Sigmoid colon (tissue), 6 donors: ENCODE measurements at regions not wholly inside any gene's neighbourhood (a gene's known extent, or its start where the extent isn't known, plus 50 kb on each side); places are given as distances from the start of the nearest gene placed in this dataset.

Source experiments
- DNase-seq: peaks from one replicate; pipeline ENCODE4 v3.0.0-alpha.2; 2019
- H3K27ac ChIP-seq, 4 donors: fragments of 200-600 bp; sonication (generic); one replicate each; pipeline ENCODE4 v1.5.1; 2016 to 2019; ENCODE audit warnings: mild to moderate bottlenecking in 1 of 4
- H3K27me3 ChIP-seq, 3 donors: fragments of 200-600 bp; sonication (generic); one replicate each; pipeline ENCODE4 v1.5.1; 2019; ENCODE audit warnings: mild to moderate bottlenecking in 1 of 3
- H3K36me3 ChIP-seq, 4 donors: fragments of 200-600 bp; sonication (generic); one replicate each; pipeline ENCODE4 v1.5.1; 2016 to 2019
- H3K4me1 ChIP-seq, 4 donors: fragments of 200-600 bp; sonication (generic); one replicate each; pipeline ENCODE4 v1.5.1; 2017 to 2019
- H3K4me3 ChIP-seq, 4 donors: fragments of 200-600 bp; sonication (generic); one replicate each; pipeline ENCODE4 v1.5.1; 2017 to 2019; ENCODE audit warnings: mild to moderate bottlenecking in 2 of 4, moderate library complexity in 1 of 4
- H3K9me3 ChIP-seq, 4 donors: fragments of 200-600 bp in 3 of 4; sonication (generic) in 3 of 4; one replicate each; pipeline versions ENCODE4 v1.5.1 to v1.6.1; 2013 to 2019
- EP300 ChIP-seq, 4 donors: sonication (generic); formaldehyde crosslinking; IDR thresholded peaks; one replicate each; pipeline ENCODE4 v1.6.1; 2017; ENCODE audit warnings: antibody characterized with exemption in 4 of 4
- POLR2A ChIP-seq, 2 donors: fragments of 450-650 bp; IDR thresholded peaks; one replicate each; pipeline ENCODE4 v1.6.1; 2016; ENCODE audit warnings: antibody characterized with exemption in 2 of 2, mild to moderate bottlenecking in 2 of 2, moderate library complexity in 2 of 2
- POLR2AphosphoS5 ChIP-seq, 4 donors: sonication (generic); formaldehyde crosslinking; IDR thresholded peaks; one replicate each; pipeline ENCODE4 v1.6.1; 2017; ENCODE audit warnings: antibody characterized with exemption in 4 of 4
- WGBS, 2 donors: extraction: QIAGEN DNeasy Blood & Tissue Kit; methylation state at CpG; one replicate each; pipeline ENCODE4 v1.1.7; 2013; 5-methylcytosine and 5-hydroxymethylcytosine counted together
- intact Hi-C: fragments of 100-400 bp; cut with DNase I; formaldehyde crosslinking; loops from one replicate; pipeline ENCODE4 v1.15.1; 2023
- TF ChIP-seq, protein P1 (sequence below), 4 experiments: fragments of 450-650 bp in 3 of 4; fragments of 200-600 bp in 1 of 4; IDR thresholded peaks; one replicate each; pipeline ENCODE4 v1.5.1; 2016 to 2019; ENCODE audit warnings: antibody characterized with exemption in 4 of 4, mild to moderate bottlenecking in 3 of 4, moderate library complexity in 2 of 4
- donor health status: healthy with polysubstance abuse.
- donor health status: healthy.

DNA sequence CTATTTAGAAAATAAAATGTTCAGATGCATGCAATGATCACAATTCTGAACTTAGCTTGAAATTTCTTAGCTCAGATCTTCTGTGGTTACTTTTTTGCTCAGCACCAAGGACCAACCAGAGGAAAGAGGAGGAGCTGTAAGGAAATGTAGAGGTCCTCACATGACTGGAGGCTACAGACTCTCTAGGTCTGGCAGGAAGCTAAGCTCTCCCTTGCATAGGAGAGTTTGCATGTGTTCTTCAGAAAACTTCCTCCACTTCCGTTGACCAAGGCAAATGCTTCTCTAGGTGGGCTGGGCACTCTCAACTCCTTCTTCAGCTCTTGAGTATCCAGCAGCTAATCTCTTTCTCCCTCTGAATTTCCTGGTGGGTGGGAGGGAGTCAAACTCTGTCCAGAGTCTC, 119.6 kb downstream of the BTC start:
- no peaks in the 10 kb centered on the region for H3K27me3 ChIP-seq
- DNase-seq, result no peak
- TF ChIP-seq, protein P1, sequence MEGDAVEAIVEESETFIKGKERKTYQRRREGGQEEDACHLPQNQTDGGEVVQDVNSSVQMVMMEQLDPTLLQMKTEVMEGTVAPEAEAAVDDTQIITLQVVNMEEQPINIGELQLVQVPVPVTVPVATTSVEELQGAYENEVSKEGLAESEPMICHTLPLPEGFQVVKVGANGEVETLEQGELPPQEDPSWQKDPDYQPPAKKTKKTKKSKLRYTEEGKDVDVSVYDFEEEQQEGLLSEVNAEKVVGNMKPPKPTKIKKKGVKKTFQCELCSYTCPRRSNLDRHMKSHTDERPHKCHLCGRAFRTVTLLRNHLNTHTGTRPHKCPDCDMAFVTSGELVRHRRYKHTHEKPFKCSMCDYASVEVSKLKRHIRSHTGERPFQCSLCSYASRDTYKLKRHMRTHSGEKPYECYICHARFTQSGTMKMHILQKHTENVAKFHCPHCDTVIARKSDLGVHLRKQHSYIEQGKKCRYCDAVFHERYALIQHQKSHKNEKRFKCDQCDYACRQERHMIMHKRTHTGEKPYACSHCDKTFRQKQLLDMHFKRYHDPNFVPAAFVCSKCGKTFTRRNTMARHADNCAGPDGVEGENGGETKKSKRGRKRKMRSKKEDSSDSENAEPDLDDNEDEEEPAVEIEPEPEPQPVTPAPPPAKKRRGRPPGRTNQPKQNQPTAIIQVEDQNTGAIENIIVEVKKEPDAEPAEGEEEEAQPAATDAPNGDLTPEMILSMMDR (IDR thresholded peaks at IDR 0.05), result no peak
- H3K4me1 ChIP-seq, result peaks cover 0 to 9% (median 3%) of the 10 kb centered on the region in 4 donors
- H3K27ac ChIP-seq, result no peak overlapping the region
- no peak overlapping the region for H3K4me3 ChIP-seq
- 59 to 67% methylated on average over 1 of the region's 1 CpG for WGBS, 2 donors
- no peaks in the 10 kb centered on the region for H3K9me3 ChIP-seq
- intact Hi-C loops, result loop anchor here (1.0 to 10.0 kb wide), 3 partner anchors 118 to 480 kb away; partner anchors contain the start of gene BTC
- no peaks in the 10 kb centered on the region for H3K36me3 ChIP-seq

DNA sequence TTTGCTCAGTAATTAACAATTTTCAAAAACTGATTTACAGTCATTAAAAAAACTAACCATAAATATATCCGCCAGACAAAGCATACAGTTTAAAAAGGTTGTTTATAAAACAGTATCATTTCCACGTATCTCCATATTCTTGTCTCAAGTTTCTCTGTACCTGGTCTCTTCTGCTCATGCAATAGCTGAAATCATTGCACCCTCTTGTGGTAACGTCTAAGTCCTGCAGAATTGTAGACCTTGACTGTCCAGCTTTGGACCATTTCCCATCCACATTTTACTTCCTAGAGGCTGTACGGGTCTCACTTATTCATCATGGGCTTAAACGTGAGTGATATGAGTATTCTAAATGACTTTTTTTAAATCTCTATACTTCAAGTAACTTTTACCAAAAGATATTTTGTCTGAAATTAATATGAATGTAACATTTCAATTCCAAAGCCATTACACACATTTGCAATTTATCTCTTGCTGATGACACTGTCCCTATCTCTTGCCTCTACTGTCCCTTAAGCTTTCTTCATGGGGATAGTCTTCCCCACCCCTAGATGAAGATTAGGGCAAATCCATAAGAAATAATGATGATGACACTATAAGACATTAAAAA, 118.5 kb downstream of the BTC start:
- no peak for DNase-seq
- H3K27ac ChIP-seq, result no peak overlapping the region
- TF ChIP-seq, protein P1 (IDR thresholded peaks at IDR 0.05), result peak; percentile 50 to 69 (median 62)
- no peak for TF ChIP-seq EP300 (IDR thresholded peaks at IDR 0.05)
- H3K27me3 ChIP-seq, result no peaks in the 10 kb centered on the region
- 5 to 23% methylated on average over 5 of the region's 5 CpGs for WGBS, 2 donors
- no peaks in the 10 kb centered on the region for H3K9me3 ChIP-seq
- no peak overlapping the region for H3K4me3 ChIP-seq
- no peaks in the 10 kb centered on the region for H3K36me3 ChIP-seq
- H3K4me1 ChIP-seq, result peaks cover 0 to 9% (median 3%) of the 10 kb centered on the region in 4 donors
- intact Hi-C loops, result loop anchor here (1.0 to 10.0 kb wide), 3 partner anchors 117 to 481 kb away; partner anchors contain the start of gene BTC

DNA sequence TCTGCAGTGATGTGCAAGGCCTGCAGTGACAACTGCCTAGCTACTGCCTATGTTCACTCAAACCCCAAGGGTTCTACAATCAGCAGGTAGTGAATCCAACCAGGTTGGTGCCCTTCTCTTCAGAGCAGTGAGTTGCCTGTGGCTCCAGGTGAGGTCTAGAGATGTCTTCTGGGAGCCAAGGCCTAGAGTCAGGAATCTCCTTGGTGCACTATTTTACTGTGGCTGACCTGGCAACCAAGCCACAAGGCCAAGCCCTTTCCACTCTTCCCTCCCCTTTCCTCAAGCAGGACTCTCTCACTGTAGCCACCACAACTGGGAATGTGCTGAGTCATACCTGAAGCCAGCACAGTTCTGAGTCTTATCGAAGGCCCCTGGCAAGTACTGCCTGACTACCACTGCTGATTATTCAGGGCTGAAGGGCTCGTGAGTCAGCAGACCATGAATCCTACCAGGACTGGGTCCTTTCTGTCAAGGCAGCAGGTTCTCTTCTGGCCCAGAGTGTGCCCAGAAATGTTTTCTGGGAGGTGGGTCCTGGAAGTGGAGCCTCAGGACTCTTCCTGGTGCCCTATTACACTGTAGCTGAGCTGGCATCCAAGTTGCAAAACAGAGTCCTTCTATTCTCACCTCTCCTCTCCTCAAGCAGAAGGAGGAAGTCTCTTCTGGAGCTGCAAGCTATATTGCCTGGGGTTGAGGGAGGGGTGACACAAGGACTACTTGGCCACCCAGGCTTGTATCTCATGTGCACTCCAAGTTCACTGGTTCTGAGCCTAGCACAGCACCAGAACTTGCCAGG, 111.6 kb downstream of the BTC start:
- DNase-seq, result no peak
- H3K4me3 ChIP-seq, result no peak overlapping the region
- no peaks in the 10 kb centered on the region for H3K36me3 ChIP-seq
- TF ChIP-seq, protein P1 (IDR thresholded peaks at IDR 0.05), result no peak
- TF ChIP-seq POLR2A (IDR thresholded peaks at IDR 0.05), result no peak
- no peak for TF ChIP-seq EP300 (IDR thresholded peaks at IDR 0.05)
- no peak for TF ChIP-seq POLR2AphosphoS5 (IDR thresholded peaks at IDR 0.05)
- H3K4me1 ChIP-seq, result peaks cover 0 to 12% (median 3%) of the 10 kb centered on the region in 4 donors
- H3K27me3 ChIP-seq, result no peaks in the 10 kb centered on the region
- H3K27ac ChIP-seq, result no peak overlapping the region
- 65 to 66% methylated on average over 2 of the region's 2 CpGs for WGBS, 2 donors
- no peaks in the 10 kb centered on the region for H3K9me3 ChIP-seq
- intact Hi-C loops, result no loop called here

DNA sequence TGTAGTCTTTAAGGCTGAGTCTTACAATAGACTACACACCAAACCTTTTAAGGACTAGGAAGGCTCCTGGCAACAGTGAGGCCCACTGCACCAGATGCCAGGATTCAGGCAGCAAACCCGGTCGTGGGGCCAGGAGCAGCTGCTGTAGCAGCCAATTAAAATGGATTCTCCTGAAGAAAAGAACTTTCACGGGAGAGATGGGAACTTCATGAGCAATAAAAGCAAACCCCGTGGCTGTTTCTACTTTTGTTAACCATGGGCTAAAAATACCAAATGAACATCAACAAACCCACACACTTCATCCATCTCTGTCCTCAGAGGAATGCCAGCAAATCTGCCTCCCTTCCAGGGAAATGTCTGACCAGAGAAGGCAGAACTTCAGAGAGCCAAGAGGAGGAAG, 101.4 kb downstream of the BTC start:
- Histone ChIP-seq H3K36me3 (no peaks in the 10 kb centered on the region), H3K27ac (peak overlapping the region; percentile 72 to 80 (median 76)), H3K4me1 (peaks cover 0 to 55% (median 39%) of the 10 kb centered on the region in 4 donors), H3K27me3 (no peaks in the 10 kb centered on the region), H3K9me3 (no peaks in the 10 kb centered on the region), H3K4me3 (no peak overlapping the region)
- DNase-seq, result peak; percentile 93
- intact Hi-C loops, result loop anchor here (2.0 to 5.0 kb wide), 2 partner anchors 64 to 102 kb away; partner anchors contain the start of gene BTC
- TF ChIP-seq POLR2A (IDR thresholded peaks at IDR 0.05) (no peak), EP300 (IDR thresholded peaks at IDR 0.05) (peak; percentile 32 to 84 (median 69)), POLR2AphosphoS5 (IDR thresholded peaks at IDR 0.05) (peak; percentile 56 to 80 (median 65))
- TF ChIP-seq, protein P1 (IDR thresholded peaks at IDR 0.05), result no peak
- WGBS, 2 donors, result 43% methylated on average over 4 of the region's 4 CpGs
